HAP-1 (cell line): ENCODE measurements at regions not wholly inside any gene's neighbourhood (a gene's known extent, or its start where the extent isn't known, plus 50 kb on each side); places are given as distances from the start of the nearest gene placed in this dataset.
"Not testable (repeated sequence)": the region's sequence is repeated elsewhere in the genome, so short reads cannot be mapped to it uniquely, and the experiment has no call there.

Experiments
- DNase-seq, 2 experiments: peaks; one replicate each; pipeline ENCODE4 v3.0.0-alpha.2; 2016 to 2020; ENCODE audit warnings: low spot score in 2 of 2
- H3K27me3 ChIP-seq: fragments of 250-450 bp; sonication (Bioruptor Pico); 2 replicates; pipeline ENCODE4 v1.5.1; 2020; ENCODE audit warnings: low read depth, mild to moderate bottlenecking, moderate library complexity
- H3K36me3 ChIP-seq: fragments of 250-450 bp; sonication (Bioruptor Pico); replicated peaks from 2 replicates; pipeline ENCODE4 v1.5.1; 2020; ENCODE audit warnings: mild to moderate bottlenecking
- H3K4me1 ChIP-seq: fragments of 250-450 bp; sonication (Bioruptor Pico); 2 replicates; pipeline ENCODE4 v1.5.1; 2020; ENCODE audit warnings: mild to moderate bottlenecking
- H3K4me3 ChIP-seq: fragments of 250-450 bp; sonication (Bioruptor Pico); 2 replicates; pipeline ENCODE4 v1.5.1; 2020; ENCODE audit warnings: mild to moderate bottlenecking, moderate library complexity
- H3K9me3 ChIP-seq: fragments of 250-450 bp; sonication (Bioruptor Pico); 2 replicates; pipeline ENCODE4 v1.5.1; 2020; ENCODE audit warnings: mild to moderate bottlenecking, moderate library complexity
- in situ Hi-C: fragments of 300-500 bp; cut with MboI; formaldehyde crosslinking; loops from 3 replicates; pipeline ENCODE4 v1.14.3; 2020; ENCODE audit warnings: low sequenced_read_pairs, inconsistent platforms, mixed read lengths

DNA sequence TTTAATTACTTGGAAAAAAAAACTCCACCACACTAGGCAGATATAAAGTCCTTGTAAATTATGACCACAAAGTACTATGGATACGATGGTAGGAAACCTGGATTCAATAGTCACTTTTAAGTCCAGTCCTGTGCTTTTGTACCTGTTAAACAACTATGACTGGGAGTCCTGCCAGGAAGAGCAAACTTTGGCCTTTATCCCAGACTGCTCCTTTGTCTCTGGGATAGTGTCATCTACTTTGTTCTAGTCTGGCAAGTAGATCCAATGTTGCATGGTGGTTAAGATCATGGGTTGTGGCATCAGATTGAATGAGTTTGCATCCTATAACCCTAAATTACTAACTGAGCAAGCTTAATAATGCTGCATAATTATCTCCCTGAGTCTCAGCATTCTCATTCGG, 175.3 kb upstream of the FGF13 start:
- H3K27me3 ChIP-seq = no peaks in the 10 kb centered on the region
- no peaks in the 10 kb centered on the region for H3K36me3 ChIP-seq
- no peaks in the 10 kb centered on the region for H3K9me3 ChIP-seq
- H3K4me1 ChIP-seq = no peaks in the 10 kb centered on the region
- in situ Hi-C loops = no loop called here
- no peak overlapping the region for H3K4me3 ChIP-seq
- no peak for DNase-seq

DNA sequence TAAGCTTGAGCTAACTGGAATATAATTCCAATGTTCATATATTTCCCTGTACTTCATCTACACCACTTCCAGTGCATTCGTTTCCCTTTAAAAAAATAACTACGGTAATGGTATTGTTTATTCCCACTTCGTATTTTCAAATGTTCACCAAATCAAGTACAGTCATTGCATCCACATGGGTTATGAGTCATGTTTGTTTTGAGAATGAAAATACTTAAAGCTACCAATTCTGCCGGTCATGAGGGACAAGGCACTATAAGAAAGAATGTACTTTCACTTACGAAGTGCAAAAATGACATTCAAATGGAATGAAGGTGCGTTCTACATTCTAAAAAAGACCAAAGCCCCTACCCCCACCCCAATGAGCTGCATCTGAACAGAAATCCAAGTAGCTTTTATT, 174.4 kb upstream of the FGF13 start:
- H3K9me3 ChIP-seq = no peaks in the 10 kb centered on the region
- DNase-seq = no peak
- H3K4me3 ChIP-seq = no peak overlapping the region
- in situ Hi-C loops = no loop called here
- no peaks in the 10 kb centered on the region for H3K36me3 ChIP-seq
- no peaks in the 10 kb centered on the region for H3K4me1 ChIP-seq
- no peaks in the 10 kb centered on the region for H3K27me3 ChIP-seq

DNA sequence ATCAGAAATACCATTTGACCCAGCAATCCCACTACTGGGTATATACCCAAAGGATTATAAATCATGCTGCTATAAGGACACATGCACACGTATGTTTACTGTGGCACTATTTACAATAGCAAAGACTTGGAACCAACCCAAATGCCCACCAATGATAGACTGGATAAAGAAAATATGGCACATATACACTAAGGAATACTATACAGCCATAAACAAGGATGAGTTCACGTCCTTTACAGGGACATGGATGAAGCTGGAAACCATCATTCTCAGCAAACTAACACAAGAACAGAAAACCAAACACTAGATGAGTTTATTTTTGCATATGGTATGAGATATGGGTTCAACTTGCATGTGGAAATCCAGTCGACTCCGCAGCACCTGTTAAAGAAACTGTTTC, 168.8 kb upstream of the FGF13 start:
- in situ Hi-C loops, H3K27me3 ChIP-seq, H3K4me3 ChIP-seq, H3K9me3 ChIP-seq, H3K36me3 ChIP-seq, DNase-seq, H3K4me1 ChIP-seq: not testable (repeated sequence)

DNA sequence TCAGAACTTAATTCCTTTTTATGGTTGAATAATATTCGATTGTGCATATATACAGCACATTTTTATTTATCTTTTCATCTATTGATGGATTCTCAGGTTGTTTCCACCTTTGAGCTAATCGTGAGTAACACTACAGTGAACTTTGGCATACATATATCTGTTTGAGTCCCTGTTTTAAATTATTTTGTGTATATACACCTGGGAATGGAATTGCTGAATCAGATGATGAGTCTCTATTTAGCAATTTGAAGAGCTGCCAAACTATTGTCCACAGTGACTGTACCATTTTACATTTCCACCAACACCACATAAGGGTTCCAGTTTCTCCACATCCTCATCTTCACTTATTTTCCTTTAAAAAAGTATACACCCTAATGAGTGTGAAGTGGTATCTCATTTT, 166.2 kb upstream of the FGF13 start:
- no peaks in the 10 kb centered on the region for H3K4me1 ChIP-seq
- H3K36me3 ChIP-seq = no peaks in the 10 kb centered on the region
- in situ Hi-C loops = no loop called here
- H3K9me3 ChIP-seq = no peaks in the 10 kb centered on the region
- H3K27me3 ChIP-seq = no peaks in the 10 kb centered on the region
- no peak overlapping the region for H3K4me3 ChIP-seq
- DNase-seq = no peak

DNA sequence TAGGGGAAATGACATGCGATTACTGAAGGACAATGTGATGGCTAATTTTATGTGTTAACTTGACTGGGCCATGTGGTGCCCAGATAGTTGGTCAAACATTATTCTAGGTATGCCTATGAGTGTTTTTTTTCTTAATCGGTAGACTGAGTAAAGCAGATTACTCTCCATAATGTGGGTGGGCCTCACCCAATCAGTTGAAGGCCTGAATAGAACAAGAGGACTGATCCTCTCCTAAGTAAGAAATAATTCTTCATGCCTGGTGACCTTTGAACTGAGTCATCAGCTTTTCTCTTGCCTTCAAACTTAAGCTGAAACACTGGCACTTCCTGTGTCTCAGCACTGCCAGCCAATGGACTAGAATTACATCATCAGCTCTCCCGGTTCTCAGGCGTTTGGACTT, 164.0 kb upstream of the FGF13 start:
- H3K9me3 ChIP-seq = no peaks in the 10 kb centered on the region
- in situ Hi-C loops = no loop called here
- no peak overlapping the region for H3K4me3 ChIP-seq
- DNase-seq = no peak
- no peaks in the 10 kb centered on the region for H3K4me1 ChIP-seq
- H3K27me3 ChIP-seq = no peaks in the 10 kb centered on the region
- no peaks in the 10 kb centered on the region for H3K36me3 ChIP-seq

DNA sequence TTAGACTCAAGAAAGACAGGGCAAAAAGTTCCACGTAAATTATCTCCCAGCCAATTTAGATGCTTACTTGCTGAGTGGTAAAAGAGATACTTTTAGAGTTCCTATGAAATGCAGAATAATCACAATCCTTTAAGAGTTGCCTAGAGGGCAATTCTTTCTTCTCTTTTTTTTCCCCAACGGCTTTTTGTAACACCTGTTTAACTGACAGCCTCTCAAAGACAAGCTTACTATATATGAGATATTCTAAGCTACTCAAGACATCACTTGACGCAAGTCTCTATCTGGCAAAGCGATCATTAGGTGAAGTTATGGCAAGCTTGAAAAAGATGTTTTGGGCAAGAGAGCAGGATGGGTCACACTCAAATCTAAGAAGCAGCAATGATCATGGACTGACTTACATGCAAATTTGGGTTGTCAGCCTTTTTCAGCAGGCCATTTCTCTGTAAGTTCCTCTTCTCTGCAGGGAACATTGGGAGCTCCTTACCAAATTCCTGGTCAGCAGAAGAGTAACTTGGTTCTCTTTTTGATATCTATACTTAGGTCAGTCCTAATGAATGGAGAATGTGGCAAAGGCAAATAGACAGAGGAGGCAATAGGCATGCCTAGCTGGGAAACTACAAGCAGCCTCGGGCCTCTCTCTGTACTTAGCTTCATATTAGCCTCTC, 162.9 kb upstream of the FGF13 start:
- H3K9me3 ChIP-seq = no peaks in the 10 kb centered on the region
- in situ Hi-C loops = no loop called here
- no peak for DNase-seq
- H3K36me3 ChIP-seq = no peaks in the 10 kb centered on the region
- H3K27me3 ChIP-seq = no peaks in the 10 kb centered on the region
- H3K4me3 ChIP-seq = no peak overlapping the region
- H3K4me1 ChIP-seq = no peaks in the 10 kb centered on the region

DNA sequence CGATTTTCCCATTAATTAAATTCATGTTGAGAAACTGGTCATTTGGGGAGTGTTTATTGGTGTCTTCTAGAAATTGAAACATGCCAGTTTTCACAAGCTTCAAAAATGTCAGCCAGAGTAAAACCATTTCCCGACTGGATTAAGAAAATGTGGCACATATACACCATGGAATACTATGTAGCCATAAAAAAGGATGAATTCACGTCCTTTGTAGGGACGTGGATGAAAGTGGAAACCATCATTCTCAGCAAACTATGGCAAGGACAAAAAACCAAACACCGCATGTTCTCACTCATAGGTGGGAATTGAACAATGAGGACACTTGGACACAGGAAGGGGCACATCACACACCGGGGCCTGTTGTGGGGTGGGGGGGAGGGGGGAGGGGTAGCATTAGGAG, 162.1 kb upstream of the FGF13 start:
- H3K4me3 ChIP-seq, DNase-seq, in situ Hi-C loops, H3K27me3 ChIP-seq, H3K9me3 ChIP-seq, H3K36me3 ChIP-seq, H3K4me1 ChIP-seq: not testable (repeated sequence)

DNA sequence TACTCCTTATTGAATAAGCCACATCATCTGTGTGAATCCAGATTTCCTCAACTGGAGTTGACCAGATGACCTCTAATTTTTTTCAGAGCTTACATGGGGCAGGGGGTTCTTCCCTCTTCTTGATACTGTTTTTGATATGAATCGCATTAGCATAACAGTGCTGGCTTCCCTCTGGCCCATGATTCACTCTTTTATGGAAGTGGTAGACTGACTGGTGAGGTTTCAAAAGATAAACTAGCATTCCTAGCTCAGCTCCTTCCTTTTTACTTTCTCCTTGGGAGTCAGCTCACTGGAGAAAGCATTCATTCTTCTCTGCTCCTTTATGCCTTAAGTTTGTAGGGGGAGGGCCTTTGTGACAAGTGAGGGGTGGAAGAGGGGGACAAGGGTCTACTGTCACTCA, 161.0 kb upstream of the FGF13 start:
- Histone ChIP-seq H3K9me3 (no peaks in the 10 kb centered on the region), H3K4me3 (no peak overlapping the region), H3K4me1 (no peaks in the 10 kb centered on the region), H3K36me3 (no peaks in the 10 kb centered on the region), H3K27me3 (no peaks in the 10 kb centered on the region)
- DNase-seq = no peak
- in situ Hi-C loops = no loop called here

DNA sequence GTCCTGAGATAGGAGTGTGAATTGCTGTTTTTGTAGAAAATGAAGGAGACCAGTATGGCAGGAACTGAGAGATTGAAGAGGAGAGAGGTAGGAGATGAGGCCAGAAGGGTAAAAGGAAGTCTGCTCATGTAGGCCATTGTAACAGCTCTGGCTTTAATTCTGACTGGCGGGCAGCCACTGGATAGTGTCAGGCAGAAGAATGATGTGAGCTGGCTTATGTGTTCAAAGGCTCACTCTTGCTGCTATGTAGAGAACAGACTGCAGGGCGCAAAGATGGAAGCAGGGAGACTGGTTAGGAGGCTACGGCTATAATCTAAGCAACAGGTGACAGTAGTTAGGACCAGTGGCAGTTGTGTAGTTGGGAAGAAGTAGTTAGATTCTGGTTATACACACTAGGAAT, 160.2 kb upstream of the FGF13 start:
- H3K27me3 ChIP-seq = no peaks in the 10 kb centered on the region
- no peak for DNase-seq
- no peak overlapping the region for H3K4me3 ChIP-seq
- in situ Hi-C loops = no loop called here
- H3K36me3 ChIP-seq = no peaks in the 10 kb centered on the region
- no peaks in the 10 kb centered on the region for H3K4me1 ChIP-seq
- no peaks in the 10 kb centered on the region for H3K9me3 ChIP-seq

DNA sequence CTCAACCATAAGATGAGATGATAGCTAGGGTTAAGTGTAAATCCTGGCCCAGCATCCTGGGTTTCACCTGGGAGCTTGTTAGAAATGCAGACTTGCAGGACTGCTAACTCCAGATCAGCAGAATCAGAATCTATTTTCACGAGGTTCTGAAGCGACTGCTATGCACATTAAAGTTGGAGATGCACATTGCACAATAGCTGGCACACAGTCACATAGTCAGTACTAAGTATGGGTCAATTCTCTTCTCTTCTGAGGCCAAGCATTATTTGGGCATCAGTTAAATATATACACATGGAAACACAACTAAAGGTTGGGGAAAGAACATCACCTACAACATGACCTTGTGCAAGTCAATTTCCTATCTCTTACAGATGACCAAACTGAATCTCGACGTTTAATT, 155.1 kb upstream of the FGF13 start:
- Histone ChIP-seq H3K27me3 (no peaks in the 10 kb centered on the region), H3K4me1 (no peaks in the 10 kb centered on the region), H3K4me3 (no peak overlapping the region), H3K36me3 (no peaks in the 10 kb centered on the region), H3K9me3 (no peaks in the 10 kb centered on the region)
- no peak for DNase-seq
- in situ Hi-C loops = no loop called here

DNA sequence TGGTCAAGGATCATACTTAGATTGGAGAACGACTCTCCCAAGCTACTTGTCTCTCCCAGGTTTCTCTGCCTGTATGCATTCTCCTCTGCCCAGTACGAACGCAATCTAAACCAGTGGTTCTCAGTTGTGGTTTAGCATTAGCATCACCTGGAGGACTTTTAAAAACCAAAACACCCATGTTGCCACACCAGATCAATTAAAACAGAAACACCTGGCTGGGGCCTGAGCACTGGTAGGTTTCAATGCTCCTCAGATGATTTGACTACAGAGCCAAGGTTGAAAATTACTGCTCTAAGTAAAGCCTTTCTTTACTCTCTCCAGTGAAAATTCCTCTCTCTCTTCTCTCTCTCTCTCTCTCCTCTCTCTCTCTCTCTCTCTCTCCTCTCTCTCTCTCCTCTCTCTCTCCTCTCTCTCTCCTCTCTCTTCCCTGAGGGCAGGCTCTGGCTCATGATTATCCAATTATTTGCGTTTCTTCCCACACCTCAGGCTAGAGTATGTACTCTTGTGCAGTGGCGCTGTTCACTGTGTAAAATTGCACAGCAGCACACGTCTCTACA, 153.7 kb upstream of the FGF13 start:
- H3K27me3 ChIP-seq = no peaks in the 10 kb centered on the region
- in situ Hi-C loops = no loop called here

DNA sequence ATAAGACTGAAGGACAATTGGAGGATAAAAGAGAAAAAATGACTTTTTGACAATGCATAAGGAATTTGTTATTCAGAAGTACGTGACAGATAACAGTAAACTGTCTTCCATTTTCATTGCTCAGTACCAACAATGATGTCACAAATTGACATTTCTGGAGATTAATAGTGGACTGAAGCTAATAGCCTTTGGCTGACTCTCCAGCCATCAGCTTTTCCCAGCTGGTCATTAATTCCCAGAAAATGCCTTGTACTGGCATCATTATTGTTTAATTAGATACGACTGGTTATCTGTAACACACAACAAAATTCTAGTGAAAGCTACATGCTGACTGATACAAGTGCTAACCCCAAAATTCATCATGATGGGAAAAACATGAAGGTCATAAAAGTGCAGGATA, 147.9 kb upstream of the FGF13 start:
- H3K4me1 ChIP-seq = no peaks in the 10 kb centered on the region
- H3K9me3 ChIP-seq = no peaks in the 10 kb centered on the region
- DNase-seq = no peak
- no peak overlapping the region for H3K4me3 ChIP-seq
- no peaks in the 10 kb centered on the region for H3K36me3 ChIP-seq
- in situ Hi-C loops = no loop called here
- no peaks in the 10 kb centered on the region for H3K27me3 ChIP-seq

More for the DNA sequence above, 153.7 kb upstream of the FGF13 start:
- Histone ChIP-seq H3K4me3 (no peak overlapping the region), H3K36me3 (no peaks in the 10 kb centered on the region), H3K9me3 (no peaks in the 10 kb centered on the region), H3K4me1 (no peaks in the 10 kb centered on the region)
- DNase-seq = no peak

DNA sequence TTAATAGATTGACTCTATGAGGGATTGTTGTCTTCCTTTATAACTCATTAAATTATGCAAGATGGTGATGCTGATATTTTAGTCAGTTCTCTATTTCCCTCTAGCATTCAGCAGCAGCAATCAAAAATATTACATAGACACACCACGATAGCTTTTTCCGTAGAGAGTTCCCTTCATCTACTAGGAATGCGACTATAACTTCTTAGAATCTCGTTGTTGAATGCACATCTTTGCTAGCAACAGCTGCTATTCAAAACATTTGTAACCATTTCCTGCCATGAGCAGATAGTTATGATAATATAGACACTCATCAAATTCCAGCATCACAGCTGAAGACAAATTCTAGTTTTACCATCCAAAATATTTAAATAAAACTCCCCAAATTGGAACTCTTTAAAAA, 147.4 kb upstream of the FGF13 start:
- H3K27me3 ChIP-seq = no peaks in the 10 kb centered on the region
- no peak for DNase-seq
- in situ Hi-C loops = no loop called here
- no peaks in the 10 kb centered on the region for H3K36me3 ChIP-seq
- no peak overlapping the region for H3K4me3 ChIP-seq
- H3K9me3 ChIP-seq = no peaks in the 10 kb centered on the region
- no peaks in the 10 kb centered on the region for H3K4me1 ChIP-seq

DNA sequence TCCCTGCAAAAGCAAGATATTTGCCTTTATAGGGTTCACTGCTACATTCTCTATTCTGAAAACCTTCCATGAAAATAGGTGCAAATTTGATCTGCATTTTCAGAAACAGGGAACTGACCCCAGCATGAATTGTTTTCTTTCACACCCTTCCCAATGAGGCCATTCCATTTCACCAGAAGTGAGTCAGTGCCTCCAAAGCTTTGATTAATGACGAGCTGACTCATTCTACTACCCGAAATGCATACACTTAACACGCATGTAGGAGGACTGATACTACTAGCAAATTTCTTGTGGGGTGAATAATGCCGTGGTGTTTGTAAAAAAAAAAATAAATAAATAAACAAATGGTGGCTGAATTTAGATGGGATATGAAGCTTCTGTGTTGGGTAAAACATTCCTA, 146.9 kb upstream of the FGF13 start:
- Histone ChIP-seq H3K4me1 (no peaks in the 10 kb centered on the region), H3K4me3 (no peak overlapping the region), H3K36me3 (no peaks in the 10 kb centered on the region), H3K9me3 (no peaks in the 10 kb centered on the region), H3K27me3 (no peaks in the 10 kb centered on the region)
- no peak for DNase-seq
- in situ Hi-C loops = no loop called here
